ENCODE measurements at regions not wholly inside any gene's neighbourhood (a gene's known extent, or its start where the extent isn't known, plus 50 kb on each side); places are given as distances from the start of the nearest gene placed in this dataset.
A peak's percentile ranks its signal among the peaks of the same experiment; 100 is the strongest.

- Histone ChIP-seq H3K9ac (ENCODE audit: insufficient read depth, low read length) (no peak overlapping the region), H3K4me1 (ENCODE audit: control insufficient read depth, extremely low read depth, insufficient read depth, low read length) (no peaks in the 10 kb centered on the region), H3K4me2 (ENCODE audit: extremely low read depth, insufficient read depth, low read length) (no peak overlapping the region), H3K4me3 (replicated peaks in 1 of 4; ENCODE audit: control extremely low read depth in 1 of 4, insufficient read depth in 1 of 4, low read depth in 3 of 4, low read length in 4 of 4) (no peak overlapping the region), H3K79me2 (ENCODE audit: control insufficient read depth, insufficient read depth, low read length) (no peaks in the 10 kb centered on the region), H3K36me3 (ENCODE audit: control insufficient read depth, insufficient read depth, low read length) (no peaks in the 10 kb centered on the region), H3K9me3 (ENCODE audit: control insufficient read depth, insufficient read depth, low read depth, low read length) (no peaks in the 10 kb centered on the region), H3K27me3 (ENCODE audit: control insufficient read depth, insufficient read depth, low read length) (no peaks in the 10 kb centered on the region), H3K27ac (ENCODE audit: insufficient read depth, low read length) (no peak overlapping the region), H4K20me1 (ENCODE audit: control insufficient read depth, extremely low read depth, insufficient read depth, low read length) (no peaks in the 10 kb centered on the region), H2AFZ (ENCODE audit: low read length) (no peak overlapping the region)
- peak; percentile 3 to 5 for DNase-seq (ENCODE audit: low read depth in 2 of 2)
- no peak for TF ChIP-seq CTCF (conservative IDR thresholded peaks at IDR 0.05 in 1 of 2, IDR thresholded peaks at IDR 0.05 in 1 of 2; ENCODE audit: low read depth in 1 of 2, low read length in 2 of 2)
- no peak for TF ChIP-seq EZH2 (IDR thresholded peaks at IDR 0.05; ENCODE audit: low read length, missing control alignments)
Measured at GRCh38 chr2:156708051-156708450, 271.9 kb downstream of the GPD2 start.

DNA sequence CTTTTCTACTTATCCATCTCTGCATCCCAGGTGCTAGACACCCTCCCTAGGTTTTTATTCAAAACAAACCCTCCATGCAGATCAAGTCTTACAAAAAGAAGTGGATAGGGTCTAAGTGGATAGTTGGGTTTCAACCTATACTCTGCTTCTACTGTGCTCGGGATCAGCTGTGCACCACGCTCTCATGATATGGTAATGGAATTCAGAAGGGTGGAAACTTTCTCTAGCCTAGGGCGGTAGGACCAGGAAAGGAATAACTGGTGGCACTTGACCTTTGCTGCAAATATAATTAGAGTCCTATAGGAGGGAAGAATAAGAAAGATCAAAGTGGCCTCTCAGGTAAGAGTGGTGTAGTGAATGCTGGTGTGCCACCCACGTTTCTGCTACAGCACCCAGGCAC is 272.9 kb downstream of the GPD2 start:
- Histone ChIP-seq H3K4me1 (ENCODE audit: control insufficient read depth, extremely low read depth, insufficient read depth, low read length) (no peaks in the 10 kb centered on the region), H3K9ac (ENCODE audit: insufficient read depth, low read length) (no peak overlapping the region), H4K20me1 (ENCODE audit: control insufficient read depth, extremely low read depth, insufficient read depth, low read length) (no peaks in the 10 kb centered on the region), H3K27ac (ENCODE audit: insufficient read depth, low read length) (no peak overlapping the region), H2AFZ (ENCODE audit: low read length) (no peak overlapping the region), H3K9me3 (ENCODE audit: control insufficient read depth, insufficient read depth, low read depth, low read length) (no peaks in the 10 kb centered on the region), H3K36me3 (ENCODE audit: control insufficient read depth, insufficient read depth, low read length) (no peaks in the 10 kb centered on the region), H3K4me2 (ENCODE audit: extremely low read depth, insufficient read depth, low read length) (no peak overlapping the region), H3K4me3 (replicated peaks in 1 of 4; ENCODE audit: control extremely low read depth in 1 of 4, insufficient read depth in 1 of 4, low read depth in 3 of 4, low read length in 4 of 4) (no peak overlapping the region), H3K27me3 (ENCODE audit: control insufficient read depth, insufficient read depth, low read length) (no peaks in the 10 kb centered on the region), H3K79me2 (ENCODE audit: control insufficient read depth, insufficient read depth, low read length) (no peaks in the 10 kb centered on the region)
- TF ChIP-seq EZH2 (IDR thresholded peaks at IDR 0.05; ENCODE audit: low read length, missing control alignments) (no peak), CTCF (conservative IDR thresholded peaks at IDR 0.05 in 1 of 2, IDR thresholded peaks at IDR 0.05 in 1 of 2; ENCODE audit: low read depth in 1 of 2, low read length in 2 of 2) (no peak)
- no peak for DNase-seq (ENCODE audit: low read depth in 2 of 2)

- Histone ChIP-seq H4K20me1 (ENCODE audit: control insufficient read depth, extremely low read depth, insufficient read depth, low read length) (no peaks in the 10 kb centered on the region), H3K27ac (ENCODE audit: insufficient read depth, low read length) (no peak overlapping the region), H3K79me2 (ENCODE audit: control insufficient read depth, insufficient read depth, low read length) (no peaks in the 10 kb centered on the region), H2AFZ (ENCODE audit: low read length) (no peak overlapping the region), H3K4me1 (ENCODE audit: control insufficient read depth, extremely low read depth, insufficient read depth, low read length) (no peaks in the 10 kb centered on the region), H3K9me3 (ENCODE audit: control insufficient read depth, insufficient read depth, low read depth, low read length) (no peaks in the 10 kb centered on the region), H3K4me3 (replicated peaks in 1 of 4; ENCODE audit: control extremely low read depth in 1 of 4, insufficient read depth in 1 of 4, low read depth in 3 of 4, low read length in 4 of 4) (no peak overlapping the region), H3K9ac (ENCODE audit: insufficient read depth, low read length) (no peak overlapping the region), H3K36me3 (ENCODE audit: control insufficient read depth, insufficient read depth, low read length) (no peaks in the 10 kb centered on the region), H3K27me3 (ENCODE audit: control insufficient read depth, insufficient read depth, low read length) (no peaks in the 10 kb centered on the region), H3K4me2 (ENCODE audit: extremely low read depth, insufficient read depth, low read length) (no peak overlapping the region)
- TF ChIP-seq EZH2 (IDR thresholded peaks at IDR 0.05; ENCODE audit: low read length, missing control alignments) (no peak), CTCF (conservative IDR thresholded peaks at IDR 0.05 in 1 of 2, IDR thresholded peaks at IDR 0.05 in 1 of 2; ENCODE audit: low read depth in 1 of 2, low read length in 2 of 2) (no peak)
- no peak for DNase-seq (ENCODE audit: low read depth in 2 of 2)
Measured at GRCh38 chr2:156719036-156719435, 282.9 kb downstream of the GPD2 start.

All from fibroblast of lung (primary cell).